SK-N-SH (cell line): ENCODE measurements at regions not wholly inside any gene's neighbourhood (a gene's known extent, or its start where the extent isn't known, plus 50 kb on each side); places are given as distances from the start of the nearest gene placed in this dataset.
"Not testable (repeated sequence)": the region's sequence is repeated elsewhere in the genome, so short reads cannot be mapped to it uniquely, and the experiment has no call there.

ENCODE experiments used
- CTCF ChIA-PET: fragments of 300-600, 350-600 bp; formaldehyde crosslinking; extraction: SDS; loops from one replicate; lab custom pipeline; 2021; lab: Yijun Ruan, JAX
- POLR2A ChIA-PET: fragments of 350-600 bp; sonication (Branson Sonifier 250); formaldehyde crosslinking; extraction: SDS; loops from one replicate; lab custom pipeline; 2020; ENCODE audit warnings: antibody characterized with exemption, inconsistent platforms; lab: Yijun Ruan, JAX
- DNase-seq: peaks from one replicate; pipeline ENCODE4 v3.0.0; 2012
- H2AFZ ChIP-seq: fragments of 200-600 bp; sonication (generic); 2 replicates; pipeline ENCODE4 v1.8.1; 2016; ENCODE audit warnings: antibody characterized with exemption, mild to moderate bottlenecking, low read depth
- H3F3A ChIP-seq: fragments of 200-600 bp; sonication (generic); replicated peaks from 2 replicates; pipeline ENCODE3; 2016; ENCODE audit warnings: antibody characterized with exemption, mild to moderate bottlenecking; ENCODE audit not compliant: insufficient read depth
- H3K27ac ChIP-seq, 2 experiments: fragments of 200-500 bp in 1 of 2; fragments of 200-600 bp in 1 of 2; sonication (Bioruptor generic) in 1 of 2; sonication (generic), shearing (Covaris generic) in 1 of 2; 2 replicates each; pipeline versions ENCODE4 v1.5.1 to v1.6.1; 2014 to 2016; ENCODE audit warnings: low read depth in 2 of 2, inconsistent platforms in 1 of 2, low read length in 1 of 2, mild to moderate bottlenecking in 1 of 2, mixed read lengths in 1 of 2
- H3K27me3 ChIP-seq: fragments of 200-600 bp; sonication (generic), shearing (Covaris generic); 2 replicates; pipeline ENCODE4 v1.6.1; 2016; ENCODE audit warnings: mixed run types; ENCODE audit not compliant: insufficient read depth
- H3K36me3 ChIP-seq, 2 experiments: fragments of 200-500 bp in 1 of 2; fragments of 200-600 bp in 1 of 2; sonication (Bioruptor generic) in 1 of 2; sonication (generic) in 1 of 2; replicated peaks in 1 of 2; 2 replicates each; pipeline versions ENCODE3 to v1.5.1; 2014 to 2016; ENCODE audit warnings: low read length in 1 of 2, mild to moderate bottlenecking in 1 of 2; ENCODE audit not compliant: insufficient read depth in 2 of 2, control insufficient read depth in 1 of 2
- H3K4me1 ChIP-seq, 2 experiments: fragments of 200-500 bp in 1 of 2; fragments of 200-600 bp in 1 of 2; sonication (Bioruptor generic) in 1 of 2; sonication (generic), shearing (Covaris generic) in 1 of 2; 2 replicates each; pipeline versions ENCODE4 v1.5.1 to v1.6.1; 2014 to 2016; ENCODE audit warnings: low read depth in 1 of 2, low read length in 1 of 2, mixed run types in 1 of 2; ENCODE audit not compliant: insufficient read depth in 2 of 2, control insufficient read depth in 1 of 2
- H3K4me2 ChIP-seq: fragments of 200-600 bp; sonication (generic), shearing (Covaris generic); 2 replicates; pipeline ENCODE4 v1.6.1; 2017; ENCODE audit warnings: mixed run types
- H3K4me3 ChIP-seq, 2 experiments: fragments of 200-500 bp in 1 of 2; fragments of 200-600 bp in 1 of 2; sonication (Bioruptor generic) in 1 of 2; sonication (generic), shearing (Covaris generic) in 1 of 2; 2 replicates each; pipeline versions ENCODE4 v1.5.1 to v1.8.1; 2014 to 2016; ENCODE audit warnings: low read depth in 2 of 2, inconsistent platforms in 1 of 2, low read length in 1 of 2, mild to moderate bottlenecking in 1 of 2, mixed read lengths in 1 of 2, moderate library complexity in 1 of 2
- H3K79me2 ChIP-seq: fragments of 200-600 bp; sonication (generic); 2 replicates; pipeline ENCODE4 v1.8.1; 2017; ENCODE audit warnings: mild to moderate bottlenecking; ENCODE audit not compliant: insufficient read depth
- H3K9ac ChIP-seq: fragments of 200-600 bp; sonication (generic); 2 replicates; pipeline ENCODE4 v1.6.1; 2017; ENCODE audit warnings: mixed run types
- H3K9me2 ChIP-seq: fragments of 200-600 bp; sonication (generic); 2 replicates; pipeline ENCODE4 v1.6.1; 2017; ENCODE audit warnings: mixed run types
- H3K9me3 ChIP-seq: fragments of 200-600 bp; sonication (generic); 2 replicates; pipeline ENCODE4 v1.6.1; 2017; ENCODE audit warnings: mixed run types, mild to moderate bottlenecking, moderate library complexity
- H4K20me1 ChIP-seq: fragments of 200-600 bp; sonication (generic); 2 replicates; pipeline ENCODE4 v1.6.1; 2017; ENCODE audit warnings: mild to moderate bottlenecking, mixed run types; ENCODE audit not compliant: insufficient read depth
- CHD2 ChIP-seq: fragments of 150-350 bp; IDR thresholded peaks from 2 replicates; pipeline ENCODE4 v1.6.1; 2018; ENCODE audit warnings: low read length; ENCODE audit not compliant: partially characterized antibody
- EP300 ChIP-seq, 2 experiments: IDR thresholded peaks; 2 replicates each; pipeline versions ENCODE4 v1.4.0 to v1.6.1; 2012; ENCODE audit warnings: borderline replicate concordance in 1 of 2, low read depth in 1 of 2, low read length in 1 of 2
- EZH2phosphoT487 ChIP-seq: fragments of 200-600 bp; sonication (generic); IDR thresholded peaks from 2 replicates; pipeline ENCODE4 v1.6.1; 2017; ENCODE audit warnings: low read depth, mixed run types, mild to moderate bottlenecking, antibody characterized with exemption, moderate library complexity, borderline replicate concordance
- POLR2AphosphoS5 ChIP-seq: IDR thresholded peaks from 2 replicates; pipeline ENCODE4 v1.6.1; 2012; ENCODE audit warnings: low read depth, low read length
- YY1 ChIP-seq: IDR thresholded peaks from 2 replicates; pipeline ENCODE4 v1.4.0; 2012; ENCODE audit warnings: low read depth, mild to moderate bottlenecking
- WGBS: methylation state at CpG from one replicate; pipeline ENCODE4 v1.1.6; 2017; ENCODE audit warnings: low lambda C conversion rate; 5-methylcytosine and 5-hydroxymethylcytosine counted together
- TF ChIP-seq, protein P1 (sequence below): fragments of 200-600 bp; sonication (generic); IDR thresholded peaks from 2 replicates; pipeline ENCODE4 v1.6.1; 2017; ENCODE audit warnings: antibody characterized with exemption, mild to moderate bottlenecking, moderate library complexity
- TF ChIP-seq, protein P2 (sequence below): IDR thresholded peaks from 2 replicates; pipeline ENCODE4 v1.6.1; 2012; ENCODE audit warnings: mild to moderate bottlenecking, low read depth, low read length, moderate library complexity

GRCh38 chr5:94057217-94057616 lies 315.8 kb upstream of the POU5F2 start:
- Histone ChIP-seq H2AFZ (no peak overlapping the region), H3K9me3 (no peaks in the 10 kb centered on the region), H4K20me1 (no peaks in the 10 kb centered on the region), H3K27ac (no peak overlapping the region), H3K4me1 (no peaks in the 10 kb centered on the region; a peak in 1 of 4 replicates), H3K4me2 (no peak overlapping the region), H3K36me3 (peaks cover 8 to 14% of the 10 kb centered on the region in 2 experiments), H3K79me2 (peaks cover 11% of the 10 kb centered on the region), H3K4me3 (no peak overlapping the region), H3K27me3 (no peaks in the 10 kb centered on the region)
- POLR2A ChIA-PET = no interaction called here
- 96% methylated on average over 1 of the region's 1 CpG for WGBS
- no peak for TF ChIP-seq CHD2
- TF ChIP-seq, protein P1, sequence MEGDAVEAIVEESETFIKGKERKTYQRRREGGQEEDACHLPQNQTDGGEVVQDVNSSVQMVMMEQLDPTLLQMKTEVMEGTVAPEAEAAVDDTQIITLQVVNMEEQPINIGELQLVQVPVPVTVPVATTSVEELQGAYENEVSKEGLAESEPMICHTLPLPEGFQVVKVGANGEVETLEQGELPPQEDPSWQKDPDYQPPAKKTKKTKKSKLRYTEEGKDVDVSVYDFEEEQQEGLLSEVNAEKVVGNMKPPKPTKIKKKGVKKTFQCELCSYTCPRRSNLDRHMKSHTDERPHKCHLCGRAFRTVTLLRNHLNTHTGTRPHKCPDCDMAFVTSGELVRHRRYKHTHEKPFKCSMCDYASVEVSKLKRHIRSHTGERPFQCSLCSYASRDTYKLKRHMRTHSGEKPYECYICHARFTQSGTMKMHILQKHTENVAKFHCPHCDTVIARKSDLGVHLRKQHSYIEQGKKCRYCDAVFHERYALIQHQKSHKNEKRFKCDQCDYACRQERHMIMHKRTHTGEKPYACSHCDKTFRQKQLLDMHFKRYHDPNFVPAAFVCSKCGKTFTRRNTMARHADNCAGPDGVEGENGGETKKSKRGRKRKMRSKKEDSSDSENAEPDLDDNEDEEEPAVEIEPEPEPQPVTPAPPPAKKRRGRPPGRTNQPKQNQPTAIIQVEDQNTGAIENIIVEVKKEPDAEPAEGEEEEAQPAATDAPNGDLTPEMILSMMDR = no peak
- TF ChIP-seq EP300 (IDR thresholded peaks at IDR 0.05; ENCODE audit: borderline replicate concordance in 1 of 2, low read depth in 1 of 2, low read length in 1 of 2) = no peak
- TF ChIP-seq, protein P2, sequence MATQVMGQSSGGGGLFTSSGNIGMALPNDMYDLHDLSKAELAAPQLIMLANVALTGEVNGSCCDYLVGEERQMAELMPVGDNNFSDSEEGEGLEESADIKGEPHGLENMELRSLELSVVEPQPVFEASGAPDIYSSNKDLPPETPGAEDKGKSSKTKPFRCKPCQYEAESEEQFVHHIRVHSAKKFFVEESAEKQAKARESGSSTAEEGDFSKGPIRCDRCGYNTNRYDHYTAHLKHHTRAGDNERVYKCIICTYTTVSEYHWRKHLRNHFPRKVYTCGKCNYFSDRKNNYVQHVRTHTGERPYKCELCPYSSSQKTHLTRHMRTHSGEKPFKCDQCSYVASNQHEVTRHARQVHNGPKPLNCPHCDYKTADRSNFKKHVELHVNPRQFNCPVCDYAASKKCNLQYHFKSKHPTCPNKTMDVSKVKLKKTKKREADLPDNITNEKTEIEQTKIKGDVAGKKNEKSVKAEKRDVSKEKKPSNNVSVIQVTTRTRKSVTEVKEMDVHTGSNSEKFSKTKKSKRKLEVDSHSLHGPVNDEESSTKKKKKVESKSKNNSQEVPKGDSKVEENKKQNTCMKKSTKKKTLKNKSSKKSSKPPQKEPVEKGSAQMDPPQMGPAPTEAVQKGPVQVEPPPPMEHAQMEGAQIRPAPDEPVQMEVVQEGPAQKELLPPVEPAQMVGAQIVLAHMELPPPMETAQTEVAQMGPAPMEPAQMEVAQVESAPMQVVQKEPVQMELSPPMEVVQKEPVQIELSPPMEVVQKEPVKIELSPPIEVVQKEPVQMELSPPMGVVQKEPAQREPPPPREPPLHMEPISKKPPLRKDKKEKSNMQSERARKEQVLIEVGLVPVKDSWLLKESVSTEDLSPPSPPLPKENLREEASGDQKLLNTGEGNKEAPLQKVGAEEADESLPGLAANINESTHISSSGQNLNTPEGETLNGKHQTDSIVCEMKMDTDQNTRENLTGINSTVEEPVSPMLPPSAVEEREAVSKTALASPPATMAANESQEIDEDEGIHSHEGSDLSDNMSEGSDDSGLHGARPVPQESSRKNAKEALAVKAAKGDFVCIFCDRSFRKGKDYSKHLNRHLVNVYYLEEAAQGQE = no peak
- no peak for TF ChIP-seq POLR2AphosphoS5
- no peak for TF ChIP-seq EZH2phosphoT487
- TF ChIP-seq YY1 = no peak
- TF ChIP-seq, all 33 proteins: peak for 0
- no peak for DNase-seq
- H3K9me2 ChIP-seq = no peaks in the 10 kb centered on the region
- H3F3A ChIP-seq = no peaks in the 10 kb centered on the region
- CTCF ChIA-PET = interaction anchor here (1.2 to 1.5 kb wide), 2 partner anchors 32 to 248 kb away, joined by 3 read pairs; no protein-coding TSS in a partner anchor
- no peak overlapping the region for H3K9ac ChIP-seq

- POLR2A ChIA-PET, H3K9ac ChIP-seq, H3K4me3 ChIP-seq, H3K79me2 ChIP-seq, H3F3A ChIP-seq, H3K27me3 ChIP-seq, H3K4me2 ChIP-seq, H3K4me1 ChIP-seq, DNase-seq, H3K9me2 ChIP-seq, H3K9me3 ChIP-seq, H4K20me1 ChIP-seq, H2AFZ ChIP-seq, H3K27ac ChIP-seq: not testable (repeated sequence)
- 94% methylated on average over 10 of the region's 10 CpGs for WGBS
- CTCF ChIA-PET = interaction anchor here (0.6 kb wide), 1 partner anchor 859 kb away, joined by 3 read pairs; no protein-coding TSS in a partner anchor
- peaks cover 6 to 13% of the 10 kb centered on the region in 2 experiments for H3K36me3 ChIP-seq
These were observed 308.0 kb upstream of the POU5F2 start for GRCh38 chr5:94049307-94049922.
